ENCODE measurements at regions not wholly inside any gene's neighbourhood (a gene's known extent, or its start where the extent isn't known, plus 50 kb on each side); places are given as distances from the start of the nearest gene placed in this dataset.

- POLR2A ChIA-PET: no interaction called here
- TF ChIP-seq BHLHE40 (IDR thresholded peaks at IDR 0.05; ENCODE audit: borderline replicate concordance) (no peak), FOXM1 (IDR thresholded peaks at IDR 0.05; ENCODE audit: borderline replicate concordance) (no peak), HDGF (IDR thresholded peaks at IDR 0.05; ENCODE audit: borderline replicate concordance) (no peak), NFRKB (IDR thresholded peaks at IDR 0.05) (no peak), L3MBTL2 (conservative IDR thresholded peaks at IDR 0.05) (no peak), ZNF384 (IDR thresholded peaks at IDR 0.05) (no peak), FOXK2 (IDR thresholded peaks at IDR 0.05) (no peak), CTBP1 (IDR thresholded peaks at IDR 0.05; ENCODE audit: borderline replicate concordance) (no peak), TARDBP (IDR thresholded peaks at IDR 0.05) (no peak), FOXA1 (IDR thresholded peaks at IDR 0.05) (no peak), SP1 (IDR thresholded peaks at IDR 0.05) (no peak), LEF1 (IDR thresholded peaks at IDR 0.05; ENCODE audit: borderline replicate concordance) (no peak), ARNT (IDR thresholded peaks at IDR 0.05) (no peak), PKNOX1 (IDR thresholded peaks at IDR 0.05) (no peak), SUZ12 (IDR thresholded peaks at IDR 0.05) (no peak)
- CTCF ChIA-PET: interaction anchor here (0.6 kb wide), 1 partner anchor 10 kb away, joined by 3 read pairs; no protein-coding TSS in a partner anchor
- no peak for DNase-seq (ENCODE audit: extremely low spot score)
Measured at GRCh38 chrX:139141370-139141769, 389.2 kb upstream of the F9 start.

- ChIA-PET CTCF (interaction anchor here (0.6 kb wide), 1 partner anchor 41 kb away, joined by 3 read pairs; no protein-coding TSS in a partner anchor), POLR2A (no interaction called here)
Measured at GRCh38 chrX:139134316-139134715, 396.2 kb upstream of the F9 start.

GRCh38 chrX:139126493-139126892 lies 404.0 kb upstream of the F9 start:
- ChIA-PET CTCF (interaction anchor here (0.7 to 1.1 kb wide), 4 partner anchors 11 to 109 kb away, joined by 3 to 4 read pairs (median 4); no protein-coding TSS in a partner anchor), POLR2A (no interaction called here)
- TF ChIP-seq FOXA1 (IDR thresholded peaks at IDR 0.05) (no peak), HDGF (IDR thresholded peaks at IDR 0.05; ENCODE audit: borderline replicate concordance) (no peak), ELF4 (IDR thresholded peaks at IDR 0.05) (no peak), NFRKB (IDR thresholded peaks at IDR 0.05) (no peak), L3MBTL2 (conservative IDR thresholded peaks at IDR 0.05) (no peak)
- peak; percentile 58 for DNase-seq (ENCODE audit: extremely low spot score)

More at GRCh38 chrX:139134316-139134715, 396.2 kb upstream of the F9 start:
- DNase-seq (ENCODE audit: extremely low spot score): no peak
- TF ChIP-seq FOXM1 (IDR thresholded peaks at IDR 0.05; ENCODE audit: borderline replicate concordance): no peak

- DNase-seq (ENCODE audit: extremely low spot score): no peak
- CTCF ChIA-PET: interaction anchor here (1.0 to 1.1 kb wide), 2 partner anchors 27 to 108 kb away, joined by 3 to 4 read pairs; no protein-coding TSS in a partner anchor
- POLR2A ChIA-PET: no interaction called here
- TF ChIP-seq FOXK2 (IDR thresholded peaks at IDR 0.05) (no peak), TARDBP (IDR thresholded peaks at IDR 0.05) (no peak), PKNOX1 (IDR thresholded peaks at IDR 0.05) (no peak), LEF1 (IDR thresholded peaks at IDR 0.05; ENCODE audit: borderline replicate concordance) (no peak), ELF4 (IDR thresholded peaks at IDR 0.05) (no peak), FOXM1 (IDR thresholded peaks at IDR 0.05; ENCODE audit: borderline replicate concordance) (no peak), BHLHE40 (IDR thresholded peaks at IDR 0.05; ENCODE audit: borderline replicate concordance) (no peak), SUZ12 (IDR thresholded peaks at IDR 0.05) (no peak), L3MBTL2 (conservative IDR thresholded peaks at IDR 0.05) (no peak)
Measured at GRCh38 chrX:139125916-139126315, 404.6 kb upstream of the F9 start.

- POLR2A ChIA-PET: no interaction called here
- no peak for TF ChIP-seq BHLHE40 (IDR thresholded peaks at IDR 0.05; ENCODE audit: borderline replicate concordance)
- TF ChIP-seq ZNF384 (IDR thresholded peaks at IDR 0.05): no peak
- TF ChIP-seq CTBP1 (IDR thresholded peaks at IDR 0.05; ENCODE audit: borderline replicate concordance): no peak
- no peak for TF ChIP-seq FOXK2 (IDR thresholded peaks at IDR 0.05)
- no peak for TF ChIP-seq FOXM1 (IDR thresholded peaks at IDR 0.05; ENCODE audit: borderline replicate concordance)
- no peak for TF ChIP-seq FOXA1 (IDR thresholded peaks at IDR 0.05)
- TF ChIP-seq PKNOX1 (IDR thresholded peaks at IDR 0.05): no peak
- TF ChIP-seq NFRKB (IDR thresholded peaks at IDR 0.05): no peak
- no peak for TF ChIP-seq L3MBTL2 (conservative IDR thresholded peaks at IDR 0.05)
- no peak for TF ChIP-seq HDGF (IDR thresholded peaks at IDR 0.05; ENCODE audit: borderline replicate concordance)
- TF ChIP-seq ARNT (IDR thresholded peaks at IDR 0.05): no peak
- no peak for DNase-seq (ENCODE audit: extremely low spot score)
- CTCF ChIA-PET: no interaction called here
Measured at GRCh38 chrX:139121616-139122286, 408.8 kb upstream of the F9 start.

- CTCF ChIA-PET: no interaction called here
- POLR2A ChIA-PET: no interaction called here
- DNase-seq (ENCODE audit: extremely low spot score): no peak
- no peak for TF ChIP-seq ELF4 (IDR thresholded peaks at IDR 0.05)
- TF ChIP-seq NFRKB (IDR thresholded peaks at IDR 0.05): no peak
- peak; percentile 17; the same call in 1 of the 2 replicates for TF ChIP-seq PKNOX1 (IDR thresholded peaks at IDR 0.05)
- TF ChIP-seq BHLHE40 (IDR thresholded peaks at IDR 0.05; ENCODE audit: borderline replicate concordance): no peak
- no peak for TF ChIP-seq FOXM1 (IDR thresholded peaks at IDR 0.05; ENCODE audit: borderline replicate concordance)
- TF ChIP-seq FOXK2 (IDR thresholded peaks at IDR 0.05): no peak
- TF ChIP-seq L3MBTL2 (conservative IDR thresholded peaks at IDR 0.05): no peak
Measured at GRCh38 chrX:139120760-139121159, 409.2 kb upstream of the FGF13 start.
